GM19324 (cell line): ENCODE measurements at regions not wholly inside any gene's neighbourhood (a gene's known extent, or its start where the extent isn't known, plus 50 kb on each side); places are given as distances from the start of the nearest gene placed in this dataset.

Source experiments
- ATAC-seq: cut with Tn5 transposase; IDR thresholded peaks from one replicate; pipeline ENCODE4 v1.9.1; 2021; ENCODE audit warnings: mild to moderate bottlenecking, moderate library complexity; ENCODE audit not compliant: unreplicated experiment, low FRiP score

DNA sequence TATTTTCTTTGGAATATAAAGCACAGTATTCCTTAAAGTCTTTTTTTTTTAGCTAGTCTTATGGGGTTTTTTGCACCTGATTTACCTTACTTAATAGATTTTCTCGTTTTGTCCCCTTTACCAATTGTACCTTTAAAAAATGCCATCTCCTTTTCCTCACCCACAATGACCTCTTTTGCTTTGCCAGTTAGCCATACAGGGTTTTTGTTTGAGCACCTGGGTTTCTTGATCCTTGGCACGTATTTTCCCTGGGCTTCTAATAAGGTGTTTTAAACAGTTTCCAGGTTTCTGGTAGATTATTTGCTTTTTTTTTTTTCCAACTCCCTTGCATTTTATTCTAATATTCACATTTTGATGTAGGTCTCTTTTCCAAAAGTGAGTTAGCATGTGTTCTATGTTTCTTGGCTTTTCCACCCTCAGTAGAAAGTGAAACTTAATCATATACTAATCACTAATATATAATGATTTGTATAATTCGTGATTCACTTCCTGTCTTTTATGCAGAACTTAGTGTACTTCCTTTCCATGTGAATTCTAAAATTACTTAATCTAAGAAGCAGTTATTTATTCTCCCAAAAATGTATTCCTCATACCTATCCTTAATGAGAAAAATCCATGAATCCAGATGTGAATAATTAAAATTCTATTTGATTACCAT lies 673.9 kb upstream of the RGMB start:
- no peak for ATAC-seq

DNA sequence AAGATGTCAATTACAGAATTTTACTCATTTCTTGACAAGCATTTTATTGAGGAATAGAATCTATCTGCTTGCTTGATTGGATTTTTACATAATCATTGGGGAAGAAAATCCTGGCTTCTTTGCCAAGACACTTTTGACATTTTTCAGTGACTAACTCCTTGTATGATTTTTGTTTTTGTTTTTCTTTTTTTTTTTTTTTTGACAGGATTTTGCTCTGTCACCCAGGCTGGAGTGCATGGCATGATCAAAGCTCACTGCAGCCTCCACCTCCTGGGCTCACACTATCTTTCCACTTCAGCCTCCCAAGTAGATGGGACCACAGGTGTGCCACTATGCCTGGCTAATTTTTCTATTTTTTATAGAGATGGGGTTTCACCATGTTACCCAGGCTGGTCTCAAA lies 672.3 kb upstream of the RGMB start:
- ATAC-seq = no peak

DNA sequence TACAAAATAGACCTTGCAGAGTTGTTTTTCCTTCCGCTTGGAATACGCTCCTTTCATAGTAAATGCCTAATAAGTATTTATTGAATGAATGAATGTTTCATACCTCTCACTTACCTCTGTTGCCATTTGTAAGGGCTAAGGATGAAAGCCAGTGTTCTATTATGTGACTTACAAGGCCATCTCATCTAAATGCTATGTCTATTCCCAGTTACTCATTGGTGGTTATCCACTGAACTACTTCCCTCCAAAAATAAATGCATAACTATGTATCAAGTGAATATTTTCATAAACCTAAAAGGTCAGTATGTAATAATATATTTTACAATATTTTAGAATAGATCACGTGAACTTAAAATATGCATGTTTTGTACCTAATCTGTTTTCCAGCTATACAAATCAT lies 670.5 kb upstream of the RGMB start:
- no peak for ATAC-seq

DNA sequence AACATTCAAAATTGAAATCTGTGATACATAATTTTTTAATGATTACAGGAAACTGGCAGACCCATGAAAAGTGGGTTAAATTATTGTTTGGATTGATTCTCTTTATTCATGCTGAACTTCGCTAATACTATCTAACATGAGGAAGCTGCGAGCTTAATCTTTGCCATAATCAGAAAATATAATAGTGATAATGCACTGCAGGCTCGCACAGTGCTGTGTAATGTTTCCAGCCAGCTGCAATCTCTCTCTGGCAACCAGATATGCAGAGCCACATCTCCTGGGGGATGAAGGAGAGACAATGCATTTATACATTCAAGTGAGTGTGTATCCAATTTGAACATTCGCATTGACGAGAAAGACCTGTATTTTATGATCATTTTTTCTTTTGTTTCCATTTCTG lies 669.7 kb upstream of the RGMB start:
- ATAC-seq = no peak

DNA sequence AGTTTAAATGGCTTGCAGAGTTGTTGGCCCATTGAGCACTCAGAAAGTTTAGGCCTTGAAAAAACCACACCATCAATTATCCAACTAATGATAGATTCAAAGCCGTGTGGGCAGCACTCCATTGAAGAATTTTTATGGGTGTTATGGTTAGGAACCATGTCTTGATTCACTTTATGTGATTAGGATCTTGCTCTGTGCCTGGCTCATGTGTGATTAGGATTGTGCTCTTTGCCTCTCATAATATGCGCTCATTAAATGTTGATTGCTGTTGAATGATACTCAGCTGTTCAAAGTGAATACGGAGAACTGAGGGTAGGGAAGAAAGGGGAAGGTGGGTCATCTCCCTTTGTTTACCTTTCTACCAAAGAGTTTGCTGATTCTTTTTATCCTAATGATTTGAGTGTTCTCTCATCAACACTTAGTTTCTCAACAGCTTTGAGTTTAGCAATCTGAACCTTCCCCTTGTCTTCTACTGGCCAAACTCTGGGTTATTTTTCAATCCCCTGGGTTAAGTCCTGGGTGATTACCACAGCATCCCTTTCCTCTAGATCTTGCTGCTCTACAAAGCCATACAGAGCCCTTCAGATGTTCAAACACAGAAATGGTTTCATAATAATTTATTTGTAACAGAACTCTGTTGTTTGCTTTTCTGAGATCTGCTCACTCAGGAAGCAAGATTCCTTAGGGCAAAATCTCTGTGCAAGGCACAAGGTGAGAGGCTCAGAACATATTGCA lies 668.8 kb upstream of the RGMB start:
- ATAC-seq = no peak

DNA sequence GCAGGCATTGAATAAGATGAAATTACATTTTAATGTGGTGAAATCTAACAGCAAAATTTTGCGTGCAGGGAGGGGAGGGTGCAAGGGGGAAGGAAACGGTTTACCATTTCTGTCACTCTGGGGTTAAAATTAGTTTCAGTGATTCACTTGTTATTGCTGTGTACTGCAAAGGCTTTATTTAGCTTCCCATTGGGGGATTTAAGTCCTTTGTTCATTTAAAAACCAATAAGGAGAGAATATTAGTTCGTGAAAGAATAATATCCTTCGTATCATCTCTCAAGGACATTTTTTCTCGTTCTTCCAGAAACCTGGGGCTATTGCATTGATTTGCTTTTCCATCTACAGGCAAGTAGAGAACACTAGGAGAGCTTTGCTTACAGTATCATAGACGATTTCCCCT lies 667.8 kb upstream of the RGMB start:
- ATAC-seq = no peak

DNA sequence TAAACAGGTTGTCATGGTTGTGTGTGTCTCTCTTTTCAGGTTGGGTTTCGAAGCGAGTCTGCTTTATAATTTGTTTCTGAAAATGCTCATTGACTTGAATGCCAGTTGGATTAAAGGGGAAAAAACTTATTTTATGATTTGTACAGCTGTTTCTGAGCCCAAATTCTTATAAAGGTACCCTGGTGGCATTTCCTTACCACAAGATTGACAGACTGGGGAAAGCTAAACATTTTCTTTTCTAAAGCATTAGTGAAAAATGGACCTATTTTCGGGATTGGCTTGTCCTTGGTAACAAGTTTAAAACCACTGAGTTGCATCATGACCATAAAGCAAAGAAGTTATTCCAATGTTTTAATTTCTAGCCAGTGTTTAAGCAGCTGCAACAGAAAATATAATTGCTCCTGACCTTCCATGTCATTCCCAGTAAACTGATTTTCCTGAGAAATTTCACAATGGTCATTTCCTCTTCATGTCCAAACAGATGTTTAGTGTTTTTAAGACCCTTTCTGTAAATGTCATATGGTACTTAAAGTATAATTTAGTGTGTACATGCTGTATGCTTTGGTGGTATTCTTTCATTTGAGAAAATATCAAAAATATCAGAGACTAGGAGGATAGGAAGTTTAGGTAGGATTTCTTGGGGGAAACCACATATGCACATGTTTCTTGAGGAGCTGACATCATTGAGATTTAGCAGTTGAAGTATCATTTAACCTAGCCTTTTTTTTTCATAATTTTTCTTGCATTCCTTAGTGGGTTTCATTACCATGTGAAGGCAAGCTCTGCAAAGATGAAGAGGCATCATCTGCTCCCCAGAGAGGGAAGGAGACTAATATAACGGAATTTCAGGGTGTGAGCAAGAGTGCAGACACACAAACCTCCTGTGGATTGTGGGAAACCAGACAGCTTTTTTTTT lies 667.1 kb upstream of the RGMB start:
- ATAC-seq = no peak

DNA sequence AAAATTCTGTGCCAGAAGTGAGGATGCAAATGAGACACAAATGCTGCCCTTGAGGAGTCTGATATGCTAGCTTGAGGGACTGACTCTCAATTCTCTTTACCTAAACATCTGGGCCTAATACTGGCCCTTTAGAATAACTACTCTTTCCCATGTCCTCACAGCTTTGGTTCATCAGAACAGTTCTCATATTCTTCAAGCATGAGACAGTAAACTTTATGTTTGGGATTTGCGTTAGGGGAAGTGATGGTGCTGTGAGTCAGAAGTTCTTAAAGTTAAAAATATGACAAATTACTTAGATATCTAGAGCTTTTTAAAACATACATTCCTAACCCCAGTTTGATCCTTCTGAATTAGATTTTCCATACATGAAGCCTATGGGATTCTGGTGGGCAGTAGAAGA lies 665.0 kb upstream of the RGMB start:
- no peak for ATAC-seq

DNA sequence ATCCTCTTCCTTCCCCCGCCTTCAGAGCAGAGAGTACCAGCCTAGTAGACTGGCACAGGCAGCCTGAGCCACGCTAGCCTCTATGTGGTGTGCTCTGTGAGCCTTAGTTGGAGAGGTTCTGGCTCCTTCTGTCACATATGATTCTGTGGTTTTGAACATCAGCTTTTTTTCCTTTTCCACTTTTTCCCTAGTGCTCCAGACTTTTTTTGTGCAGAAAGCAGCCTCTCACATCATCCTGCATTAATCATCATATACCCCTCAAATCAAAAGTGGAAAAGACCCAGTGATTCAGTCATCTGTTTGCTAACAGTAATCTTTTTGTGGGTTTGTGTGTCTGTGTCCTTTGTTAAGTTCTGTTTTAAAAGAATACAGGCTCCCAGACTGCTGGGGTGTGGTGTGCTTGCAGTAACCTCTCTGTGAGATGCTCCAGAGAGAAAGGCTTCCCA lies 663.9 kb upstream of the RGMB start:
- no peak for ATAC-seq

DNA sequence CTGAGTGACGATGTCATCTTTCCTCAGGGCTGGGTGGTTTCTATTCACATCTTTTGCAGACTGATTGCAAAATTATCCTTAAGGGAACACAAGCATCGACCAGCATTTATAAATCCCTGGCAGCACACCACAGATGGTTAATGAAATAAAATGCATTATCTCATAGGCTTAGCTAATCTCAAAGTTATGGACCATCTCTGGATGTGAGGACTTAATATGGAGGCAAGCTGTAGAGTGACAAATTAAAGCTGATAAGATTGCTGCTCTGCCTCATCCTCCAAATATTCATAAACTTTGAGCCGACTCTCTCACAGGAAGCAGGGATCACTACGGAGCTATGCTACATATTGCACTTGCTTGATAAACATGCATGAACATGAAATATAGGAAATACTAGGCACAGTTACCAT lies 663.2 kb upstream of the RGMB start:
- no peak for ATAC-seq

DNA sequence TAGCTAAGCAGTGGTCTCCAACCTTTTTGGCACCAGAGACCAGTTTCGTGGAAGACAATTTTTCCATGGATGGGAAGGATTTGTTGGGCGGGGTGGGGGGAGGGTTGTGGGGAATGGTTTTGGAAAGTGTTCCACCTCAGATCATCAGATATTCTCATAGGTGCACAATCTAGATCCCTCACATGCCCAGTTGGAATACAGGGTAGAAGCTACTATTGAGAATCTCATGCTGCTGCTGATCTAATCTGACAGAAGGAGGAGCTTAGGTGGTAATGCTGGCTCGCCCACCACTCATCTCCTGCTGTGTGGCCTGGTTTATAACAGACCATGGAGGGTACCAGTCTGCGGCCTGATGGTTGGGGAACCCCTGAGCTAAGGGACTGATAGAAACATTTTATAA lies 662.7 kb upstream of the RGMB start:
- ATAC-seq = no peak

DNA sequence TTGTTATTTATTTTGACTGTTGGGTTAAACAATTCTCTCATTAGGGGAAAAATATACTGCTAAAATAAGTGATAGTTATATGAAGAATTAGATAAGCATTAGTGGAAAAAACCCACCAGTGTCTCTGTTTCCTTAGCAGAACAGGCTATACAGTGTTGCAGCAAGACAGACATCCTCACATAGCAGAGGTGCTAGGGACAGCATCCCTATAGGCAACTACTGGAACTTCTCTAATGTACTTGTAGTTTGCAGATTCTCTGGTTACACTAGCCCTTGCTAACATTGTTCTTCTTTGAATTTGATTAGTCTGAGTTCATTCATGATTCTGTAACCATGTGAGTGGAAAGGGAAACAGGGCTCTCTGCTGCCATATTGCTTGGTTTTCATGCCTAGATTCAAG lies 661.8 kb upstream of the RGMB start:
- no peak for ATAC-seq

DNA sequence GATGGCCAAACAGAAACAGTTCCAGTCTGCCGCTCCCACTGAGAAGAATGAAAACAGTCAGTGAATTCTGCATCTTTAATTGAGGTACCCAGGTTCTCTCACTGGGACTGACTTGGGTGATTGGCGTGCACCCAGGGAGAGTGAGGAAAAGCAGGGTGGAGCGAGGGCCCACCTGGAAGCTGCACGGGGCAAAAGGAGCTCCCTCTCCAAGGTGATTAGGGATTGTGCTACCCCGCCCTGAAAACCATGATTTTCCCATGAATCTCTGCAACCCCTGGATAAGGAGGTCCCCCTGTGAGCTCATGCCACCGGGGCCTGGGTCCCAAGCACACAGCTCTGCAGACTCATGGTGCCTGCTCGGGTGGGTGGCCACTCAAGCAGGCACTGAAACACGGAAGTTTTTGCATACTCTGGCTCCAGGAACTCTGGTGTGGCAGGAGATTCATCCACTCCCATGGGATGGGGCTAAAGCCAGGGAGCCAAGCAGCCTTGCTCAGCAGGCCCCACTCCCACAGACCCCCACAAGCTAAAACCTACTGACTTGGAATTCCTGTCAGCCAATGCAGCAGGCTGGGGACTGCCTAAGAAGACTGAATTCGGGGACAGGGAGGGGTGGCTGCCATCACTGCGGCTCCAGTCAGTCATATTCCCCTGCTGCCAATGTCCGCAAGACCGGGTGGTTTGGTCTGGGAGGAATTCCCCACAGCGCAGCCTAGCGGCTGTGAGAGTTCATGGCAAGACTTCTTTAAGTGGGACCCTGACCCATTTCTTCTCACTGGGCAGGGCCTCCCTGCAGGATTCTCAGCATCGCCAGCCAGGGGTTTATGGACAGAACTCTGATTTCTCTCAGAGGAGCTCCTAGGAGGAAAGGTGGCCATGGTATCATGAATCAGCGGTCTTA lies 652.2 kb upstream of the RGMB start:
- ATAC-seq = no peak

DNA sequence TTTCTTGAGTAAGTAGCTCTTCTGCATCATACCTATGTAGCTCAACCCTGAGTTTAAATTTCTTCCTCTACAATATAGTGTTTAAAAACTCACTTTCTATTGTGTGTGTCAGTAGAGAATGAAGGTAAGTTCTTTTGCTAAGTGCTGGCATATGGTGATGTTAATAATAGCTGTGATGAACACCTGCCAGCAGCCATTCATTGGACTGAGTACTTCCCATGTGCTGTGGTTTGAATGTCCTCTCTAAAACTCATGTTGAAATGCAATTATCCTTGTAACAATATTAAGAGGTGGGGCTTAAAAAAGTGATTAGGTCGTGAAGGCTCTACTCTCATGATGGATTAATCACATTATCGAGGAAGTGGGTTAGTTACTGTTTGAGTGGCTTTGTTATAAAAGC lies 645.2 kb upstream of the RGMB start:
- no peak for ATAC-seq

DNA sequence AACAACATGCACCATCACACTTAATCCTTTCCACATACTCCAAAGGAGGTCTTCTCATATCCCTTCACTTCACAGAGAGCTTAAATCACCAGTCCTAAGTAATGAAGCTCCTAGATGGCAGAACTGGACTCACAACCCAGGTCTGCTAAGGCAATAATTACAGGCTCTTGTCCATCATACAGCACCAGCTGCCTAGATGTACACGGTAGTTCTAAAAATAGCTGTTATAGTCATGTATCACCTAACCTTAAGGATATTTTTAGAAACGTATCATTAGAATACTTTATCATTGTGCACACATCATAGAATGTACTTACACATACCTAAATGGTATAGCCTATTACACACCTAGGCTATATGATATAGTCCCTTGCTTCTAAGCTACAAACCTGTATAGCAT lies 644.6 kb upstream of the RGMB start:
- ATAC-seq = no peak

DNA sequence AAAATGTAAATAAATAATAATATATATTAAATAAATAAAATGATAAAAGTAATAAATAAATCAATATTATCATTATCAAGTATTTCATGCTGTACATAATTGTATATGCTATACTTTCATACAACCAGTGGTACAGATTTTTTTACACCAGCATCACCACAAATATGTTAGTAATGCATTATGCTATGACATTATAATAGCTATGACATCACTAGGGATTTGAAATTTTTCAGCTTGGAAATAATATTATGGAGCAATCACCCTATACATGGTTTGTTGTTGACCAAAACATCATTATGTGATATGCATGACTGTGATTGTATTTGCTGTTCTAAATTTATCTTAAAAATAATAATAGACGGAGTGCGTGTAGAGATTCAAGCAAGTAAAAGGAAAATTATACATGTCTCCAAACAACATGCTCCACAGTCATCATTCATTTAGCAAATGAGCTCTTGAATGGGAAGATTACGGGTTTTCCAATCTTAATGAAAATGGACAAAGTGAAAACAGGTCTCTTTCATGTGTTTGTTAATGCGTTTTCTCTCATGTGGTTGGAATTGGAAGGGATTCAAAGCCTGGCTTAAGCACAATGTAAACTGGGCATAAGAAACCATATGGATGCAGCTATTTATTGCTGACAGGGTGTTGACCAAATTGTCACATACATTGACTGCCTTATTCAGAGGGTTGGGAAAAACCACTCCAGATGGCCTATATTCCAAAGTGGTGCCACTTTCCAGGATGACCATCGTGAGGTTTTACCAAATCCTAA lies 643.0 kb upstream of the RGMB start:
- no peak for ATAC-seq

DNA sequence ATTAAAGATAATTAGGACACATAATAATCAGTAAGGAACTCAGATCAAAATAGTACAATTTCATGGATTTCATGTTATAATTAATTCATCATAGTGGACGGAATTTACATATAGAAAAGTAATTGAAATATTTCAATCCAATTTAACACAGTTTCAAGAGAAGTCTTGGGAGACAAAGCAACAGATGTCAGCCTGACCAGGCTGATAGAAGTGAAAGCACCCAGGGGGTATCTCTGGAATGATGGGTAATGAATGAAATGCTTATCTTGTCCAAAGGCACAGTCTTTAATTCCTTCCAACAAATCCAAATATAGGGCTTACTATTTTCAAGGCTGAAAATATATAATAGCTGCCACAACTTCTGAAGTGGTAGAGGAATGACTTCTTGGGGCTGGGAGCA lies 629.3 kb upstream of the RGMB start:
- ATAC-seq = no peak

DNA sequence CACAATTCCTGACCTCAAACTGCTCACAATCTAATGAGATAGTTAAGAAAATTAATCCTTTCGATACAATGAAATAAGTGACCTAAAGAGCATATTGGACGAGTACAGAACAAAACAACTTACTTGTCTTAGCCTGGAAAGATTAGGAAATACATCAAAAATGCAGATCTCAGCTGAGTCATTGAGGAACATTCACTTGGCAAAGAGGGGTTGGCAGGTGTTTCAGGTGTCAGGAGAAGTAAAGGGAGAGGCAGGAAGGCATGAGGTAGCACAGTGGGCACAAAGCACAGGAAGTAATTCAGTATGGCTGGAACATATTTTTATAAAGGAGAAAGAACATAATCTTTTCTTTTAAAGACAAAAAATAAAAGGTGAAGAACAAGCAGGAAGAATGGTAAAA lies 628.8 kb upstream of the RGMB start:
- no peak for ATAC-seq

DNA sequence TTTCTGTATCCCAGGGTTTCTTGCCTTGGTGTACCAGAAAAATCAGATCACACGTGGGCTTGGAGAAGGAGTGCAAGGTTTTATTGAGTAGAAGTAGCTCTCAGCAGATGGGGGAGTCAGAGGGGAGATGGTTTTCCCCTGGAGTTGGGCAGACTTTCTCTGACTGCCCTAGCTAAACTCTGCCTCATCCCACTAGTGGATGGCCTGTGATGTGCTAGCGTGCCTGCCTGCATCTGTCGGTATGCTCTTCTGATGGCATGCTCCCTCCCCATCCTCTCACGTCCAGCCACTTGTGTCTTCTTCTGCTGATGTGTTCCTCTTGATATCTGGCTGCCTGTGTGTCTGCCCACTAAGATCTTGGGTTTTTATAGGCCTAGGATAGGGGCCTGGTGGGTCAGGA lies 616.1 kb upstream of the RGMB start:
- no peak for ATAC-seq

DNA sequence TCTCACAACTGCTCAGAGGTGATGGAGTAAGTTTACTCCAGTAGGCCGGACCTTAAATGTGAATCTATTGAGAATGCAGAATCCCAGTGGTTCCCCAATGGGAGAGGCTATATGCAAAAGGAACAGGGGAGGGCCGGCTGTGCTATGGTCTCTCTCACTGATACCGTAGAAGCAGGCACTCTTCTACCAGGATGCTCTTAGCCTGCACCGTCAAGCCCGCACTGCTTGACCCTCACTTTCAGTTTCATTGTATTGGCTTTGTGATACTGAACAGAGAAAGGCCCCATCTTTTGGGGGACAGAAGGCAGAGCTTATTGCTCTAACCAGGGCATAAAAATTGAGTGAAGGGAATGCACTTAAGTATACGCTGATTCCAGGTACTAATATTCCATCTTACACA lies 615.0 kb upstream of the RGMB start:
- no peak for ATAC-seq
